Endothelial cell (in vitro differentiated cells): ENCODE measurements at regions not wholly inside any gene's neighbourhood (a gene's known extent, or its start where the extent isn't known, plus 50 kb on each side); places are given as distances from the start of the nearest gene placed in this dataset.
A peak's percentile ranks its signal among the peaks of the same experiment; 100 is the strongest.

ENCODE experiments used
- DNase-seq: peaks from one replicate; pipeline ENCODE4 v3.0.0; 2021; ENCODE audit warnings: low spot score
- H3K27ac Mint-ChIP-seq: one replicate; pipeline ENCODE4 v1.8.0; 2021; ENCODE audit warnings: mixed read lengths, inconsistent platforms; ENCODE audit not compliant: unreplicated experiment
- H3K27me3 Mint-ChIP-seq: one replicate; pipeline ENCODE4 v1.8.0; 2021; ENCODE audit warnings: mild to moderate bottlenecking, moderate library complexity, mixed read lengths, inconsistent platforms; ENCODE audit not compliant: unreplicated experiment
- H3K36me3 Mint-ChIP-seq: one replicate; pipeline ENCODE4 v1.8.0; 2021; ENCODE audit warnings: mild to moderate bottlenecking, low read depth, mixed read lengths, inconsistent platforms; ENCODE audit not compliant: unreplicated experiment
- H3K4me1 Mint-ChIP-seq: one replicate; pipeline ENCODE4 v1.8.0; 2021; ENCODE audit warnings: mild to moderate bottlenecking, mixed read lengths, inconsistent platforms; ENCODE audit not compliant: unreplicated experiment
- H3K4me3 Mint-ChIP-seq: one replicate; pipeline ENCODE4 v1.8.0; 2021; ENCODE audit warnings: mild to moderate bottlenecking, mixed read lengths, inconsistent platforms; ENCODE audit not compliant: unreplicated experiment
- H3K9me3 Mint-ChIP-seq: one replicate; pipeline ENCODE4 v1.8.0; 2021; ENCODE audit warnings: mixed read lengths, inconsistent platforms; ENCODE audit not compliant: unreplicated experiment
- TF ChIP-seq, protein P1 (sequence below): fragments of 200-600 bp; sonication (generic); IDR thresholded peaks from one replicate; pipeline ENCODE4 v1.5.0; 2021; ENCODE audit warnings: antibody characterized with exemption; ENCODE audit not compliant: unreplicated experiment

DNA sequence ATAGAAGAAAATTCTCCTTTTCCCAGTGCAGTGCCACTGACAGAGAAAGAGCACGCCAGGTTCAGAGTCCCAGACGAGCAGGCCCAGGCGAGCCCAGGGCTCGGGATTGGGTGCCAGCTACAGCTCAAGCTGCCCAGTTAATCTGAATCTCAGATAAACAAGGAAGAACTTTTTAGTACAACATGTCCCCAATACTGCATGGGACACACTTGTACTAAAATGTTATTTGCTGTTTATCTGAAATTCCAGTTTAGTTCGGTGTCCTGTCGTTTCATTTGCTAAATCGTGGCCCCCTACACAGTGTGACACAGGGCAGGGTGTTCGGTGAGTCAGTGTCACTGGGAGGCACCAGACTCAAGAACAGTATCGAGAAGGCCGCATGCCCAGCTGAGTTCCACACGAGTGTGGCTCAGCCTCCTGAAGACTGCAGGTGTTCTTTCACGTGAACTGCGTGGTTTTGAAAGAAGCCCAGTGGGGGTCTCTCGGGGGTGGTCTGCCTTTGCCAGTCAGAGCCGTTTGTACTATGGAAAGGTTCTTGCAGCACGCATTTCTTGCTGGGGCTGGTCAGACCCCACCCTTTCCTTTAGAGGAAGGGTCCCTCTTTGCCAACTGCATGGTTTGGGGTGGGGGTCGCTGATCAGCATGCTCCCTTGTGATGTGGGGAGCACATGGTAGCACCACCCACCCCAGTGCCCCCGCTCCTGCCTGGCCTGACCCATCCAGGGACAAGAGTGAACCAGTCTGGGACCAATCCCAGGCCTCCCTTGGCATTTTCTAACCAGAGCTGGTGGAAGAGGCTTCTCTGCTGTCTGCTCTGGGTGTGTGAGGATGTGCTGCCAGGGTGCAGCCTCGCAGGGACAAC is 115.6 kb upstream of the B3GAT1 start:
- Mint-ChIP-seq H3K27ac (no peak overlapping the region), H3K4me3 (no peak overlapping the region), H3K4me1 (peaks cover 6% of the 10 kb centered on the region), H3K36me3 (no peaks in the 10 kb centered on the region), H3K27me3 (no peaks in the 10 kb centered on the region), H3K9me3 (no peaks in the 10 kb centered on the region)
- DNase-seq, result no peak
- TF ChIP-seq, protein P1, sequence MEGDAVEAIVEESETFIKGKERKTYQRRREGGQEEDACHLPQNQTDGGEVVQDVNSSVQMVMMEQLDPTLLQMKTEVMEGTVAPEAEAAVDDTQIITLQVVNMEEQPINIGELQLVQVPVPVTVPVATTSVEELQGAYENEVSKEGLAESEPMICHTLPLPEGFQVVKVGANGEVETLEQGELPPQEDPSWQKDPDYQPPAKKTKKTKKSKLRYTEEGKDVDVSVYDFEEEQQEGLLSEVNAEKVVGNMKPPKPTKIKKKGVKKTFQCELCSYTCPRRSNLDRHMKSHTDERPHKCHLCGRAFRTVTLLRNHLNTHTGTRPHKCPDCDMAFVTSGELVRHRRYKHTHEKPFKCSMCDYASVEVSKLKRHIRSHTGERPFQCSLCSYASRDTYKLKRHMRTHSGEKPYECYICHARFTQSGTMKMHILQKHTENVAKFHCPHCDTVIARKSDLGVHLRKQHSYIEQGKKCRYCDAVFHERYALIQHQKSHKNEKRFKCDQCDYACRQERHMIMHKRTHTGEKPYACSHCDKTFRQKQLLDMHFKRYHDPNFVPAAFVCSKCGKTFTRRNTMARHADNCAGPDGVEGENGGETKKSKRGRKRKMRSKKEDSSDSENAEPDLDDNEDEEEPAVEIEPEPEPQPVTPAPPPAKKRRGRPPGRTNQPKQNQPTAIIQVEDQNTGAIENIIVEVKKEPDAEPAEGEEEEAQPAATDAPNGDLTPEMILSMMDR, result no peak

DNA sequence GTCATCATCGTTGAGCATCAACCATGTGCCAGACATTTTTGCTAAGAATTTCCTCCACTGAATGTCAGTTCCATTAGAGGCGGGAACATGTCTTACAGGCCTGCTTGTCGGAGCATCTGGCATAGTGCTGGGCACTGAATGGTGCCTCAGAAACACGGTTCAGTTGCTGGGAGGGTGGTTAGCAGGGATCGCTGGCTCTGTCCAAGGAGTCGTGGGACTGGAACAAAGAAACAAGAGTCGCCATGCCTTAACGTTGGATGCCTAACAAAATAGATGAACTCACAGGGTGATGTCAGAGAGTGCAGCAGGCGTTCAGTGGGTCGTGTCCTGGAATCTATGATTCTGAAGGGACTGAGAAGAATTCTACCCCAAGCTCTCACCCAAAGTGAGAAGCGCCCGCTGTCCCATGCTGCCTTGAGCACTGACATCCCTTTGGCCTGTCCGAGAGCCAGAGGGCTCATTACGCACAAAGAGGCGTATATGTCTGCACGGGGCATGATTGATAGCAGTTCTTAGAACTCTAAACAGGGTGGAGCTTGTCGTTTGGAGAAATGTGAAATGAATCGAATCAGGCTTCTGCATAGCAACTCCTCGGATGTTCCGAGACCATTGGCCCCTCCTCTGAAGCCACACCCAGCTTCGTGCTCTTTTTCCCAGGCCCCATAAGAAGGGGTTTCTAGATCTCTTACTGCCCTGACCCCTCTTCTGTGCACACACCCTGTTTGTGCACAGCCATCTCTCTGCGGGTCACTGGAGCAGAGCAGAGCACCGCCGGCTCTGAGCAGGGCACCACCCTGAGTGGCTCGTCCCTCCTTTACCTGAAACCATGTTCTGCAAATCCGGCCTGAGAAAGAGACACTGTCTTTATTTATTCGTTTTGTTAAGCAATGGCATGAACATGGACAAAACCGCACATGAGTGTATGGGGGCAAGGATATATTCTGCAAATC is 113.1 kb upstream of the B3GAT1 start:
- no peak overlapping the region for H3K27ac Mint-ChIP-seq
- H3K36me3 Mint-ChIP-seq, result no peaks in the 10 kb centered on the region
- peaks cover 14% of the 10 kb centered on the region for H3K4me1 Mint-ChIP-seq
- H3K27me3 Mint-ChIP-seq, result no peaks in the 10 kb centered on the region
- no peaks in the 10 kb centered on the region for H3K9me3 Mint-ChIP-seq
- no peak for DNase-seq
- TF ChIP-seq, protein P1, result no peak
- H3K4me3 Mint-ChIP-seq, result no peak overlapping the region

DNA sequence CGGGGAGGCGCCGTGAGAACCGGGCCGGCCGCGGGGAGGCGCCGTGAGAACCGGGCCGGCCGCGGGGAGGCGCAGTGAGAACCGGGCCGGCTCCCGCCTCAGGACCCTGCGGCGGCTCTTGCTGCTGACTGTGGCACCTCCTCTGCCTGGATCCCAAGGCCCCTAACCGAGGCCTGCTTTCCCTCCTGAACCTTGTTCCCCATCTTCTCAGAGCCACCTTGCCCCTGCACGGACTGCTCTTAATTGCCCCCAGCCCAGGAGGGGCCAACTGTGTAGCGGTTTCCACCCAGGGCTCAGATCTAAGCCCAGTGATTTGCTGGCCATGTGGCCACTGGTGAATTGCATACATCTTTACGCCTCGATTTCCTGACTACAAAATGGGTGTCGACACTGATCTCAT is 112.2 kb upstream of the B3GAT1 start:
- no peak for DNase-seq
- H3K27me3 Mint-ChIP-seq, result no peaks in the 10 kb centered on the region
- TF ChIP-seq, protein P1, result no peak
- H3K36me3 Mint-ChIP-seq, result no peaks in the 10 kb centered on the region
- H3K9me3 Mint-ChIP-seq, result no peaks in the 10 kb centered on the region
- H3K27ac Mint-ChIP-seq, result no peak overlapping the region
- no peak overlapping the region for H3K4me3 Mint-ChIP-seq
- peaks cover 20% of the 10 kb centered on the region for H3K4me1 Mint-ChIP-seq

DNA sequence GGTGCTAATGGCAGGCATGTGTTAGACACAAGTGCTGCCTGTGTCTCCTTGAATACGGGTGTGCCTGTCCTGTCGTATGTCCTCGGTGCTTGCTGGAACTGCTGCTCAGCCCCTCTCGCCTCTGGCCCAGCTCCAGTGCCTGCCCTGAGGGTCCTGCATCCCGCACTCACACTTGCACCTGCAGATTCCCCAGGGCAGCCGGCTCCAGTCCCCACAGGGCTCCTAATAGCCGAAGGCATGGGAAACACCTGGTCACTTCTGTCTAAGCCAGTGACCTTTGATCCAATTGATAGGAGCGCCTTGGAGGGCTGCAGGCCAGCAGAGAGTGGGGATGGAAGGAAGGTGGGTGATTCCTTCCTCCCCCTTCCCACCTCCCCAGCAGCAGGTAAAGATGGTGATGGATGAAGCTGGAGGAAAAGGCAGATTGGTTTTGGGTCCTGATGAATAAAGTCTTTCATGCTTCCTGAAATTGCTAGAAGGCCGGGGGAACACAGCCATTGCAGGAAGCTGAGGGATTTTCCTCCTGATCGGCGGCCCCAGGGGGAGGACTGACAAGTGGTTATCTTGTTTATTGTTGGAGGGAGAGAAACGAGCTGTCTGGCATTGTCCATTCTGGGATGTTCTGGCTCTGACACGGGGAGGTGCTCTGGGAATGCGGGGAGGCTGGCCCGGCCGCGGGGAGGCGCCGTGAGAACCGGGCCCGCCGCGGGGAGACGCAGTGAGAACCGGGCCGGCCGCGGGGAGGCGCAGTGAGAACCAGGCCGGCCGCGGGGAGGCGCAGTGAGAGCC is 110.9 kb upstream of the B3GAT1 start:
- Mint-ChIP-seq H3K4me1 (peaks cover 25% of the 10 kb centered on the region), H3K36me3 (no peaks in the 10 kb centered on the region), H3K4me3 (no peak overlapping the region), H3K9me3 (no peaks in the 10 kb centered on the region), H3K27me3 (no peaks in the 10 kb centered on the region), H3K27ac (peak overlapping the region; percentile 89)
- TF ChIP-seq, protein P1, result no peak
- no peak for DNase-seq
